ENCODE measurements at regions not wholly inside any gene's neighbourhood (a gene's known extent, or its start where the extent isn't known, plus 50 kb on each side); places are given as distances from the start of the nearest gene placed in this dataset.
"Not testable (repeated sequence)": the region's sequence is repeated elsewhere in the genome, so short reads cannot be mapped to it uniquely, and the experiment has no call there.

GRCh38 chr5:121087560-121087959 lies 623.5 kb downstream of the PRR16 start:
- no peak for DNase-seq (ENCODE audit: low spot score)

- DNase-seq (ENCODE audit: low spot score): no peak
These were observed 624.2 kb downstream of the PRR16 start for GRCh38 chr5:121088341-121088740.

DNA sequence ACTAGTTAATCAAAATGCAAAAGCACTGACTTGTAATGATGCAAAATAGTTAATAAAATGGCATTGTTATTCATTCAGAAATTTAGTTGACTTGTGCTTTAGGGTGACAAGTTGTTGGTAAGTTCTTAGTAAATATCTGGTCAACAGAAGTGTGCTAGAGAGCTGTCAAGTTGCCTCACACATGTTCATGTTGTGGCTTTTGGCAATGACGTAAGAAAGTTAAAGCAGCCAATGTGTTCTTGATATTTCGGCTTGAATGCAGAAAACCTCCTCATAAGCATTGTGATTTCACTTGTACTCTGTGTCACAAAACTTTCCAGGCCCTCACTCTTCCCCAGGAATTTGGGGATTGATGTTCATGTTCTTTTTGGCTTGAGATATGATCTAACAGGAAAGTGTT lies 626.7 kb downstream of the PRR16 start:
- no peak for DNase-seq (ENCODE audit: low spot score)

DNA sequence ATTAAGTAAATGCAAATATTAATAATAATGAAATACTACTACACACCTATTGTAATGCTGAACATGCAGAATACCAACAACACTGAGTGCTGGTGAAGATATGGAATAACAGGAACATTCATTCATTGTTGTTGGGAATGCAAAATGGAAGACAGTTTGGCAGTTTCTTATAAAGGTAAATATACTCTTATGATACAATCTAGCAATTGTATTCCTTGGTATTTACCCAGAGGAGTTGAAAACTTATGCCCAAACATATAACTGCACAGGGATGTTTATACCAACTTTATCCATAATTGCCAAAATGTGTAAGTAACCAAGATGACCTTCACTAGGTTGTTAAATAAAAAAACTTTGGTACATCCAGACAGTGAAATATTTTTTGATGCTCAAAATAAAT lies 636.8 kb downstream of the PRR16 start:
- no peak for DNase-seq (ENCODE audit: low spot score)

DNA sequence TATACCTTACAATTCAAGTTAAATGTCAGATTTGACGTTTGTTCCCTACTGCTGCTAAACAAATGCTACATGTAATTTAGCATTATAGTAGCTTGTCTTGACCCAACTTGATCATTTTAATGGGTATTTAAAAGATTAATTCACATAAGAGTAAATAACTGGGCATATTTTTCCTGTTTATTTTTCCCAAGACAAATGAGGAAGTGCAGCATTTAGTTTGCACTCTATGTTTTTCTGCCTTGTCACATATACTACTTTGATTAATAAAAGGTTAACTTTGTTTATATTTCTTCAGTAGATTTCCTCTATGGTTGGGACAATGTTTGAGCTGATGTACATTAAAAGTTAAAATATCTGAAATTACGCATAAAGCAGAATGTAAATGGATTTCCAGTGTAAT lies 641.8 kb downstream of the PRR16 start:
- no peak for DNase-seq (ENCODE audit: low spot score)

DNA sequence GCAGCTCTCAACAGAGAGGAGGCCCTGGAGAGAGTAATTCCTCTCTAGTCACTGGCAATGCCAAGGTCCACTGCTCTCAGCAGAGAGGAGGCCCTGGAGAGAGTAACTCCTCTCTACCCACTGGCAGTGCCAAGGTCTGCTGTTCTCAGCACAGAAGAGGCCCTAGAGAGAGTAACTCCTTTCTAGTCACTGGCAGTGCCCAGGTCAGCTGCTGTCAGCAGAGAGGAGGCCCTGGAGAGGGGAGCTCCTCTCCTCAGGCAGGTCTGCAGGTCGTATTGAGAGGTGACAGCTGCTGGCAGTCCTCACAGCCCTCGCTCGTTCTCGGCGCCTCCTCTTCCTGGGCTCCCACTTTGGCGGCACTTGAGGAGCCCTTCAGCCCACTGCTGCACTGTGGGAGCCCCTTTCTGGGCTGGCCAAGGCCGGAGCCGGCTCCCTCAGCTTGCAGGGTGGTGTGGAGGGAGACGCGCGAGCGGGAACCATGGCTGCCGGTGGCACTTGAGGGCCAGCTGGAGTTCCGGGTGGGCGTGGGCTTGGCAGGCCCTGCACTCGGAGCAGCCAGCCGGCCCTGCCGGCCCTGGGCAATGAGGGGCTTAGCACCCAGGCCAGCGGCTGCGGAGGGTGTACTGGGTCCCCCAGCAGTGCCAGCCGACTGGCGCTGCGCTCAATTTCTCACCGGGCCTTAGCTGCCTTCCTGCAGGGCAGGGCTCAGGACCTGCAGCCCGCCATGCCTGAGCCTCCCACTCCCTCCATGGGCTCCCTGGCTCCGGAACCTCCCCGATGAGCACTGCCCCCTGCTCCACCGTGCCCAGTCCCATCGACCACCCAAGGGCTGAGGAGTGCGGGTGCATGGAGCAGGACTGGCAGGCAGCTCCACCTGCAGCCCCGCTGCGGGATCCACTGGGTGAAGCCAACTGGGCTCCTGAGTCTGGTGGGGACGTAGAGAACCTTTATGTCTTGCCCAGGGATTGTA lies 642.9 kb downstream of the PRR16 start:
- DNase-seq (ENCODE audit: low spot score): not testable (repeated sequence)

DNA sequence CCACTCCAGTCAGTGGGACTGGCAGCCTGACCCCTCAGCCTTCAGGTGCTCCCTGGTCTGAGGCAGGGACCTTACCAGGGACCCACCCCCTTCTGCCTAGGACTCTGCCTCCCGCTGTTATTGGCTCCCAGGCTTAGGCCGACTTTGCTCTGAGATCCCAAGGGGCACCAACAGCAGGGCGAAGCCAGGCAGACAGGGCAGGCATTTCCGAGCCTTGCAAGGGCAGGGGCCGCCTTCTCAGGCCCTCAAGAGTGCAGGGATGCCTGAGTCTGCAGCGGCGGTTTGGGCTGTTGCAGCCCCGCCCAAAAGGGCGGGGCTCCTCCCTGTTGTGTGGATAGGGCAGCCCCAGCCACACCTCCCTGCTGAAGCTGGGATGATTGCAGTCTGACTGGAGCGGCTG lies 644.6 kb downstream of the PRR16 start:
- DNase-seq (ENCODE audit: low spot score): no peak

DNA sequence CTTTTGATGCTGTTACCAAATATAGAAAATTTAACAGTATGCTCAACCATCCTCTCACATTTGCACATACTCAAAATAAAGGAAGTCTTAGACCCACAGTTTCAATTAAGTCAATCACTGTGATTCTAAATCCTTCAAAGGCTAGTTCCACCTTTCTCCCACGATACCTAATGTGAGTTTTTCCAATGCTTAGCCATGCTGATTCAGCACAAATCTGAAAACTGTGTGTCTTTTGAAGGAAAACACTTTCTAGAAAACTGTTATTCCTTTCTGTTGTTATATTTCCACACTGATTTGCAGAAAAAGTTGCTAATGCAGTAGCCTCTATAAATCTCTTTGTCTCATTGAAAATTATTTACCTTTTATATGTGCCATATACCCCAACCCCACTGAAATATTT lies 645.7 kb downstream of the PRR16 start:
- no peak for DNase-seq (ENCODE audit: low spot score)

DNA sequence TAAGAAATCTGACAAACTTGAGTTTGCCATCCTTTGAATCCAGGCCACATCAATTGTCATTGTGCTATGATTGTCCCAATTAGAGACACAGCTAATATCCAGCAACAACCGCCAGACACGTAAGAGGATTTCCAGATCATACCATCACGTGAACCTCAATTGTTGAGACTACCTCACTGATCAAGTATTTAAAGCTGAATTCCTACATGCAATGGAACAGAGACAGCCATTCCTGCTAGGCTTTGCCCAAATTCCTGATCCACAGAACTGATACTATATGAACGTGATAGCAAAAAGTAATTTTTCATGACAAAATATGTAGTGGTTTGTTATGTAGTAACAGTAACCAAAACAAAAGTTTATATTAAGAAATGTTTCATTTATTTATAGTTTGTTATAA lies 657.7 kb downstream of the PRR16 start:
- DNase-seq (ENCODE audit: low spot score): no peak

DNA sequence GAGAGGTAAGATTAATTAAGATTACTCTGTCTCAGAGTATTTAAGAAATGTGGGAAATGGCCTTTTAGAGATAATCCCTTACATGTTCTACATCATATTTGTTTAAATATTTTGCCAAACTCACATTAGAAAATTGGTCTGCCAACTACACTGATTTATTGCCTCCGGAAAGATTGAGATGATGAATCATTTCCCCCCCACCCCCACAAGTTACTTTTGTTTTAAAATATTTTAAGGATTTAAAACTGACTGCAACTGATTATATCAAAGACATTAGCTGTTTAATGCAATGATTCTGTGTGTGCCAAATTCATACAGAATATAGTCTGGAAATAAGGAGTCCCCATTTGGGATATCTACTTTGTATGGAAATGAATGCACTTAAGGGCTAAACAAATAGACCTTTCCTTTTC lies 674.4 kb downstream of the PRR16 start:
- no peak for DNase-seq (ENCODE audit: low spot score)

DNA sequence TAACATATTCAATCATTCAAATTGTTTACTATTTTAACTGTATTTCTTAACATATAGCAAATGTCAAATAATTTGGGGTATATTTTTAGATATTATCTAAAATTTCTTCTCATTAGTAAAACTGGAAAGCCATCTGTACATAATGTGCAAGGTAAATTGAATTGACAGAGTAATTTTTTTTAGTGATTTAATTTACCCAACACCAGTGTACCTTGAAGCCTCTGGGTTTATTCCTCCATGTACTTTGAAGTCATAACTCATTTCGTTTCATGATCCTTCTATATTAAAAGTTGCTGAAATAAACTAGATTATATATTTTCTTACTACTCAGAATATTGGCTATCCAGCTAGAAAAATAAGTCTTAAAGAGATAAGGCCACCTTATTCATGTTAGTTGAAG lies 674.9 kb downstream of the PRR16 start:
- DNase-seq (ENCODE audit: low spot score): no peak

- DNase-seq (ENCODE audit: low spot score): no peak
These were observed 680.7 kb downstream of the PRR16 start for GRCh38 chr5:121144764-121145163.

- DNase-seq (ENCODE audit: low spot score): no peak
These were observed 687.4 kb downstream of the PRR16 start for GRCh38 chr5:121151534-121151933.

GRCh38 chr5:121152411-121152810 lies 688.3 kb downstream of the PRR16 start:
- no peak for DNase-seq (ENCODE audit: low spot score)

DNA sequence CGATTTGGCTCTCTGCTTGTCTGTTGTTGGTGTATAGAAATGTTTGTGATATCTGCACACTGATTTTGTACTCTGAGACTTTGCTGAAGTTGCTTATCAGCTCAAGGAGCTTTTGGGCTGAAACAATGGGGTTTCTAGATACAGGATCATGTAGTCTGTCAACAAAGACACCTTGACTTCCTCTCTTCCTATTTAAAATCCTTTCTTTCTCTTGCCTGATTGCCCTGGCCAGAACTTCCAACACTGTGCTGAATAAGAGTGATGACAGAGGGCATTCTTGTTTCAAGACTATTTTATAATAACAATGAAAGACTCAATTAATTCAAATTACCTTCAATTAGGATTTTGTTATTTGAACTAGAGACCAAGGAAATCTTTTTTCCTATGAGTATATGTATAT lies 692.5 kb downstream of the PRR16 start:
- no peak for DNase-seq (ENCODE audit: low spot score)

DNA sequence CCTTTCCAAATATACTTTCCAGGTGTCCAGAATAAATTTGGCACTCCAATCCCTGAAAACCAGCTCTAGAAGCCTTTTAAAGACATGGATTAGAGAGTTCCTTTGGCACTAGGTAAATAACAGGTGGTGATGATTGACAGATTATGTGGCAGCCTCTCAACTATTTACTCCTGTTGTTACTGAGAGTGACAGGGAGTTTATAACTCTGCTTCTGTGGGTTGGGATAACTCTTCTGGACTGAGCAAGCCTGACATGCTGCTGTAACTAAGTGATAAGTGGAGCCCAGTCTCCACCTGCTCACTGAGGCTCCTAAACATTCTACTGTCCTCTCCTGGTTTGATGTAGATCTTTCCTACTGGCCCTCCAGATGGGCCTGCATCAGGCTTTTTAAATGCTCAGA lies 693.2 kb upstream of the FTMT start:
- no peak for DNase-seq (ENCODE audit: low spot score)

GRCh38 chr5:121160591-121160990 lies 691.1 kb upstream of the FTMT start:
- DNase-seq (ENCODE audit: low spot score): no peak

GRCh38 chr5:121164632-121165031 lies 687.0 kb upstream of the FTMT start:
- no peak for DNase-seq (ENCODE audit: low spot score)

DNA sequence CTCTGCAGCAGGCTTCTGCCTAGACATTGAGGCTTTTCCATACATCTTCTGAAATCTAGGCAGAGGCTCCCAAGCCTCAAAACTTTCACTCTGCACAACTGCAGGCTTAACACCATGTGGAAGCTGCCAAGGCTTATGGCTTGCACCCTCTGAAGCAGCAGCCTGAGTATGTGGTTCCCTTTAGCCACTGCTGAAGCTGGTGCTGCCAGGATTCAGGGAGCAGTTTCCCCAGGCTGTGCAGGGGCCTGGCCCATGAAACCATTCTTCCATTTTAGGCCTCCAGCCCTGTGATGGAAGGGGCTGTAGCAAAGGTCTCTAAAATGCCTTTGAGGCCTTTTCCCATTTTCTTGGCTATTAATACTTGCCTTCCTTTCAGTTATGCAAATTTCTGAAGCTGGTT lies 680.3 kb upstream of the FTMT start:
- DNase-seq (ENCODE audit: low spot score): no peak

GRCh38 chr5:121171834-121172233 lies 679.8 kb upstream of the FTMT start:
- no peak for DNase-seq (ENCODE audit: low spot score)

DNA sequence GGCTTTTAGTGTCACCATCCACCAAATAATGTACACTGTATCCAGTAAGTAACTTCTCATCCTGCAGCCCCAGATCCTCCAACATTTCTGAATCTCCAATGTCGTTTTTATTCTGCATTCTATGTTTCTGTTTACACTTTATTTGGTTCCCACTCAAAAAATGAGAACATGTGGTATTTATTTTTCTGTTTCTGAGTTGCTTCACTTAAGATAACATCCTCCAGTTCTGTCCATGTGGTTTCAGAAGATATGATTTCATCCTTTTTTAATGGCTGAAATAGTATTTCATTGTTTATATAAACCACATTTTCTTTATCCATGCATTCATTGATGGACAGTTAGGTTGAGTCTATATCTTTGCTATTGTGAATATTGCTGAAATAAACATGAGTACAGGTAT lies 677.3 kb upstream of the FTMT start:
- no peak for DNase-seq (ENCODE audit: low spot score)

DNA sequence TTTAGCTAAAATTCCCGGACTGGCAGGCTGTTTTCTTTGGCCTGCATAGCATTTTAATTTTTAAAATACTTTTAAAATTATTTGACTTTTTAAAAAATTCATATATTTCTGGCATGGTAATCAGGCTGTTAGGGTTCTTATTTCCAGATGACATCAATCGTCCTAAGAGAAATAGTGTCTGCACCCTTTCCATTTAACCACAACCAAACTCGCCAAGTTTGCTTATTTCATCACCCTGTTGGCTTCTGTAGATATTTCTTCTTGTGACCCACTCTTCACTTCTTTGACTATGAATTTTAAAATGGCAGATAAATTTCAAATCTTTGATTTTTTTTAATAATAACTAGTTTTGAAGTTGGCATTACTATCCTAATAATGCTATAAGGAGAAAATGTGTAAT lies 675.7 kb upstream of the FTMT start:
- no peak for DNase-seq (ENCODE audit: low spot score)

DNA sequence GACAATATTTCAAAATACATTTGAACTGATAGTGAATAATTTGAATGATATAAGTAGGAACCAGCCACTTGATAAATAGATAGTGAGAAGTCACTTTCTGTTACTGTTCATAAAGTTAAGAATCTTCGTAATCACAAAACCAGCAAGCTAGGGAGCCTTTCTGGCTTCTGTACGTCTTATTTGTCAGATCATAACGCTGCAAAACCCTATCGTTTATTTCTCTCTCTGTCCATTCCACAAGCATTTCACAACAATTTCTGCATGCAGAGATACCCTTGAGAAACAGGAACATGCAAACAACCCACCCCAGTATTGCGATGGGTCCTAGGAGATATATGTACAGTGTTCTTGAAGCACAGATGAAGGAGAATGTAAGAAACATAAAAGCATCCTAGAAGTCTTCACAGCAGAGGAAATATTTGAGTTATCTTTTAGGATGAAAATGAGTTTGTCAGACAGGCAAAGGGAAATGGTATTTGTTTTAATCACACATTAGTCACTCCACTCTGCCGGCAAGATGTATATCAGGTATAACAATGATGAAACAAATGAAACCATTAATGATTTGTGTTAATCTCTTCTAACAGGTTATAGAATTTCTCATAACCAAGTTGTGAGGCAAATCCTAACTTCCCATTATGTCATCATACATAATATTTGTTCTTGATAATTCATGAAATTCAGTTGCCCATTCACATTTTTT lies 668.7 kb upstream of the FTMT start:
- DNase-seq (ENCODE audit: low spot score): no peak
